ENCODE measurements at regions not wholly inside any gene's neighbourhood (a gene's known extent, or its start where the extent isn't known, plus 50 kb on each side); places are given as distances from the start of the nearest gene placed in this dataset.

- TF ChIP-seq, protein P1, sequence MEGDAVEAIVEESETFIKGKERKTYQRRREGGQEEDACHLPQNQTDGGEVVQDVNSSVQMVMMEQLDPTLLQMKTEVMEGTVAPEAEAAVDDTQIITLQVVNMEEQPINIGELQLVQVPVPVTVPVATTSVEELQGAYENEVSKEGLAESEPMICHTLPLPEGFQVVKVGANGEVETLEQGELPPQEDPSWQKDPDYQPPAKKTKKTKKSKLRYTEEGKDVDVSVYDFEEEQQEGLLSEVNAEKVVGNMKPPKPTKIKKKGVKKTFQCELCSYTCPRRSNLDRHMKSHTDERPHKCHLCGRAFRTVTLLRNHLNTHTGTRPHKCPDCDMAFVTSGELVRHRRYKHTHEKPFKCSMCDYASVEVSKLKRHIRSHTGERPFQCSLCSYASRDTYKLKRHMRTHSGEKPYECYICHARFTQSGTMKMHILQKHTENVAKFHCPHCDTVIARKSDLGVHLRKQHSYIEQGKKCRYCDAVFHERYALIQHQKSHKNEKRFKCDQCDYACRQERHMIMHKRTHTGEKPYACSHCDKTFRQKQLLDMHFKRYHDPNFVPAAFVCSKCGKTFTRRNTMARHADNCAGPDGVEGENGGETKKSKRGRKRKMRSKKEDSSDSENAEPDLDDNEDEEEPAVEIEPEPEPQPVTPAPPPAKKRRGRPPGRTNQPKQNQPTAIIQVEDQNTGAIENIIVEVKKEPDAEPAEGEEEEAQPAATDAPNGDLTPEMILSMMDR (IDR thresholded peaks at IDR 0.05): no peak
- Histone ChIP-seq H3K36me3 (replicated peaks in 1 of 2; ENCODE audit: control extremely low read depth in 1 of 2, control insufficient read depth in 1 of 2, extremely low read depth in 1 of 2, insufficient read depth in 2 of 2, low read length in 1 of 2) (no peaks in the 10 kb centered on the region), H4K20me1 (ENCODE audit: control insufficient read depth, insufficient read depth, low read length, poor library complexity, severe bottlenecking) (no peaks in the 10 kb centered on the region), H3K27me3 (replicated peaks in 1 of 4; ENCODE audit: control extremely low read depth in 1 of 4, control insufficient read depth in 3 of 4, insufficient read depth in 4 of 4, low read length in 3 of 4) (peaks cover 0 to 19% (median 0%) of the 10 kb centered on the region in 4 experiments), H3K9ac (ENCODE audit: low read length) (no peak overlapping the region), H3K79me2 (ENCODE audit: control insufficient read depth, insufficient read depth, low read length) (no peaks in the 10 kb centered on the region), H3K4me3 (ENCODE audit: control extremely low read depth in 1 of 5, extremely low read depth in 1 of 5, insufficient read depth in 1 of 5, low read depth in 2 of 5, low read length in 4 of 5) (no peak overlapping the region), H3K4me2 (replicated peaks; ENCODE audit: low read depth, low read length, poor library complexity, severe bottlenecking) (no peak overlapping the region), H3K4me1 (ENCODE audit: control insufficient read depth in 2 of 2, insufficient read depth in 2 of 2, low read length in 2 of 2) (peaks cover 10 to 12% of the 10 kb centered on the region in 2 donors), H3K9me3 (ENCODE audit: control extremely low read depth in 1 of 3, control insufficient read depth in 2 of 3, insufficient read depth in 1 of 3, low read length in 2 of 3) (peaks cover 0 to 18% (median 0%) of the 10 kb centered on the region in 3 donors), H2AFZ (ENCODE audit: insufficient read depth, low read depth, low read length, poor library complexity, severe bottlenecking) (no peak overlapping the region), H3K27ac (ENCODE audit: low read length in 2 of 2) (no peak overlapping the region)
- Mint-ChIP-seq H3K27me3 (peaks cover 5% of the 10 kb centered on the region), H3K27ac (no peak overlapping the region), H3K4me3 (no peak overlapping the region), H3K4me1 (peaks cover 6% of the 10 kb centered on the region), H3K9me3 (ENCODE audit: insufficient read depth) (peaks cover 3% of the 10 kb centered on the region)
- no peak for ATAC-seq (ENCODE audit: low read depth)
- ChIA-PET POLR2A (no interaction called here), CTCF (no interaction called here)
- intact Hi-C loops (cut with micrococcal nuclease): no loop called here
- WGBS (ENCODE audit: insufficient coverage): 92% methylated on average over 10 of the region's 11 CpGs
- DNase-seq: no peak
Observed at GRCh38 chr6:170456886-170457698, 96.0 kb downstream of the PSMB1 start.

Measured in B cell (primary cell).